SK-N-SH treated with all-trans-retinoic acid at 6 μM for 48 hours (cell line): ENCODE measurements at regions not wholly inside any gene's neighbourhood (a gene's known extent, or its start where the extent isn't known, plus 50 kb on each side); places are given as distances from the start of the nearest gene placed in this dataset.

ENCODE experiments used
- ATAC-seq: fragments of 200-7000 bp; cut with Tn5 transposase; 3 replicates; pipeline ENCODE4 v1.9.1; 2020; ENCODE audit warnings: mild to moderate bottlenecking, moderate library complexity
- ARNTL ChIP-seq: fragments of 450-650 bp; formaldehyde crosslinking; IDR thresholded peaks from 2 replicates; pipeline ENCODE4 v1.5.0; 2020; ENCODE audit warnings: low read depth, mild to moderate bottlenecking, moderate library complexity, borderline replicate concordance
- BACH2 ChIP-seq: fragments of 250-450 bp; sonication (Bioruptor Pico); IDR thresholded peaks from 2 replicates; pipeline ENCODE4 v1.9.0; 2021; ENCODE audit warnings: mild to moderate bottlenecking, borderline replicate concordance
- CSDC2 ChIP-seq: fragments of 250-450 bp; sonication (Bioruptor Pico); IDR thresholded peaks from 2 replicates; pipeline ENCODE4 v1.5.0; 2020; ENCODE audit warnings: mild to moderate bottlenecking, moderate library complexity
- CSRNP3 ChIP-seq: fragments of 250-450 bp; sonication (Bioruptor Pico); IDR thresholded peaks from 2 replicates; pipeline ENCODE4 v1.5.1; 2021; ENCODE audit warnings: mild to moderate bottlenecking, moderate library complexity
- ESRRG ChIP-seq: fragments of 250-450 bp; sonication (Bioruptor Pico); IDR thresholded peaks from 2 replicates; pipeline ENCODE4 v1.6.1; 2021; ENCODE audit warnings: mild to moderate bottlenecking
- GLIS3 ChIP-seq: fragments of 250-450 bp; sonication (Bioruptor Pico); IDR thresholded peaks from 2 replicates; pipeline ENCODE4 v1.5.0; 2020; ENCODE audit warnings: mild to moderate bottlenecking, moderate library complexity
- ISL1 ChIP-seq: fragments of 250-450 bp; sonication (Bioruptor Pico); IDR thresholded peaks from 2 replicates; pipeline ENCODE4 v2.1.2; 2022; ENCODE audit warnings: mild to moderate bottlenecking, moderate library complexity
- PATZ1 ChIP-seq: fragments of 250-450 bp; sonication (Bioruptor Pico); IDR thresholded peaks from 2 replicates; pipeline ENCODE4 v1.8.0; 2020; ENCODE audit warnings: mild to moderate bottlenecking, moderate library complexity, borderline replicate concordance
- POU6F1 ChIP-seq: fragments of 250-450 bp; sonication (Bioruptor Pico); IDR thresholded peaks from 2 replicates; pipeline ENCODE4 v1.8.0; 2021; ENCODE audit warnings: low read depth, mild to moderate bottlenecking, moderate library complexity, borderline replicate concordance
- PPARA ChIP-seq: fragments of 250-450 bp; sonication (Bioruptor Pico); IDR thresholded peaks from 2 replicates; pipeline ENCODE4 v1.5.0; 2020; ENCODE audit warnings: mild to moderate bottlenecking, borderline replicate concordance
- RARB ChIP-seq: fragments of 250-450 bp; sonication (Bioruptor Pico); IDR thresholded peaks from 2 replicates; pipeline ENCODE4 v1.8.0; 2021; ENCODE audit warnings: mild to moderate bottlenecking, moderate library complexity
- SNAI2 ChIP-seq: fragments of 250-450 bp; sonication (Bioruptor Pico); IDR thresholded peaks from 2 replicates; pipeline ENCODE4 v1.5.0; 2020; ENCODE audit warnings: mild to moderate bottlenecking, moderate library complexity
- TCF4 ChIP-seq: fragments of 250-450 bp; sonication (Bioruptor Pico); IDR thresholded peaks from 2 replicates; pipeline ENCODE4 v1.8.0; 2021; ENCODE audit warnings: mild to moderate bottlenecking, moderate library complexity, borderline replicate concordance
- TOX ChIP-seq: fragments of 250-450 bp; sonication (Bioruptor Pico); IDR thresholded peaks from 2 replicates; pipeline ENCODE4 v1.8.0; 2021; ENCODE audit warnings: mild to moderate bottlenecking, moderate library complexity, borderline replicate concordance
- ZC3H10 ChIP-seq: fragments of 250-450 bp; sonication (Bioruptor Pico); IDR thresholded peaks from 2 replicates; pipeline ENCODE4 v1.5.1; 2021; ENCODE audit warnings: mild to moderate bottlenecking, moderate library complexity
- ZFP3 ChIP-seq: fragments of 250-450 bp; sonication (Bioruptor Pico); IDR thresholded peaks from 2 replicates; pipeline ENCODE4 v1.5.0; 2020; ENCODE audit warnings: mild to moderate bottlenecking, moderate library complexity
- ZFP30 ChIP-seq: fragments of 450-650 bp; formaldehyde crosslinking; IDR thresholded peaks from 2 replicates; pipeline ENCODE4 v1.5.0; 2022; ENCODE audit warnings: mild to moderate bottlenecking, moderate library complexity
- ZNF565 ChIP-seq: fragments of 450-650 bp; formaldehyde crosslinking; conservative IDR thresholded peaks from 2 replicates; pipeline ENCODE4 v1.5.0; 2020; ENCODE audit warnings: low read depth, mild to moderate bottlenecking, moderate library complexity
- ZNF70 ChIP-seq: fragments of 450-650 bp; formaldehyde crosslinking; IDR thresholded peaks from 2 replicates; pipeline ENCODE4 v1.5.0; 2020; ENCODE audit warnings: mild to moderate bottlenecking, moderate library complexity
- ZNF8 ChIP-seq: fragments of 450-650 bp; formaldehyde crosslinking; IDR thresholded peaks from 2 replicates; pipeline ENCODE4 v1.5.0; 2020; ENCODE audit warnings: mild to moderate bottlenecking, moderate library complexity
- TF ChIP-seq, protein P1 (sequence below): fragments of 250-450 bp; sonication (Bioruptor Pico); IDR thresholded peaks from 2 replicates; pipeline ENCODE4 v1.5.1; 2020; ENCODE audit warnings: low read depth, mild to moderate bottlenecking, moderate library complexity
- TF ChIP-seq, protein P2 (sequence below): fragments of 250-450 bp; sonication (Bioruptor Pico); IDR thresholded peaks from 2 replicates; pipeline ENCODE4 v1.5.0; 2020; ENCODE audit warnings: mild to moderate bottlenecking, moderate library complexity

GRCh38 chr18:4844320-4844719, 352.7 kb downstream of the AKAIN1 start:
- no peak for ATAC-seq
- TF ChIP-seq ZNF70 = no peak
- no peak for TF ChIP-seq BACH2 (CRISPR knock-in tag)
- TF ChIP-seq, protein P1, sequence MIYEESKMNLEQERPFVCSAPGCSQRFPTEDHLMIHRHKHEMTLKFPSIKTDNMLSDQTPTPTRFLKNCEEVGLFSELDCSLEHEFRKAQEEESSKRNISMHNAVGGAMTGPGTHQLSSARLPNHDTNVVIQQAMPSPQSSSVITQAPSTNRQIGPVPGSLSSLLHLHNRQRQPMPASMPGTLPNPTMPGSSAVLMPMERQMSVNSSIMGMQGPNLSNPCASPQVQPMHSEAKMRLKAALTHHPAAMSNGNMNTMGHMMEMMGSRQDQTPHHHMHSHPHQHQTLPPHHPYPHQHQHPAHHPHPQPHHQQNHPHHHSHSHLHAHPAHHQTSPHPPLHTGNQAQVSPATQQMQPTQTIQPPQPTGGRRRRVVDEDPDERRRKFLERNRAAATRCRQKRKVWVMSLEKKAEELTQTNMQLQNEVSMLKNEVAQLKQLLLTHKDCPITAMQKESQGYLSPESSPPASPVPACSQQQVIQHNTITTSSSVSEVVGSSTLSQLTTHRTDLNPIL = no peak
- TF ChIP-seq ZNF8 (CRISPR knock-in tag) = no peak
- no peak for TF ChIP-seq ZFP3
- TF ChIP-seq CSRNP3 = no peak
- TF ChIP-seq TCF4 = no peak
- TF ChIP-seq ESRRG (CRISPR knock-in tag) = no peak
- TF ChIP-seq RARB (CRISPR knock-in tag) = no peak
- no peak for TF ChIP-seq ZC3H10 (CRISPR knock-in tag)
- TF ChIP-seq POU6F1 = no peak
- no peak for TF ChIP-seq ZFP30 (CRISPR knock-in tag)
- TF ChIP-seq ISL1 (CRISPR knock-in tag) = no peak
- no peak for TF ChIP-seq CSDC2 (CRISPR knock-in tag)
- no peak for TF ChIP-seq PPARA (CRISPR knock-in tag)

GRCh38 chr18:4843771-4844170, 353.3 kb downstream of the AKAIN1 start:
- TF ChIP-seq BACH2 (CRISPR knock-in tag) (no peak), CSRNP3 (no peak), ZFP30 (CRISPR knock-in tag) (no peak)
- ATAC-seq = no peak

GRCh38 chr18:4842751-4843150, 354.3 kb downstream of the AKAIN1 start:
- TF ChIP-seq ESRRG (CRISPR knock-in tag) = no peak
- TF ChIP-seq ZNF70 = no peak
- no peak for TF ChIP-seq ZFP3
- no peak for TF ChIP-seq SNAI2 (CRISPR knock-in tag)
- no peak for TF ChIP-seq RARB (CRISPR knock-in tag)
- TF ChIP-seq TCF4 = no peak
- TF ChIP-seq GLIS3 (CRISPR knock-in tag) = no peak
- TF ChIP-seq ZNF565 (CRISPR knock-in tag) = no peak
- TF ChIP-seq ARNTL (CRISPR knock-in tag) = no peak
- TF ChIP-seq TOX (CRISPR knock-in tag) = no peak
- TF ChIP-seq PATZ1 (CRISPR knock-in tag) = no peak
- TF ChIP-seq, protein P1 = no peak
- TF ChIP-seq BACH2 (CRISPR knock-in tag) = no peak

DNA sequence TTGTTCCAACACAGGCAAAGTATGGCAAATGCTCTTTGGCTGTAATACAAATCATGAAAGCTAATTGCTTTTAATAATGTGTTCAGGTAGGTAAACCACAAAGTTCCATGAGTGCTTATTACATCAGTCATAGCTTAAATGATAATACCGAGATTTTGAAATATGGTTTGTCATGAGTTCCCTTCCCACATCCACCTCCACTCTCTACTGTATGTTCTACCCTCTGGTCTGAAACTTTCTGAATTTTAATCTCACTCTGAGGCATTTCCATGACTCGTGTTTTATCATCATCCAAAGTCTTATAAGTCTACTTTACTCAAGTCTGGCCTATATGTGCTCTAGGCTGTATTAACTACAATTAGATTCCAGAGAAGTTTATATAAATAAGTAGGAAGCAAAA, 354.8 kb downstream of the AKAIN1 start:
- no peak for ATAC-seq
- no peak for TF ChIP-seq ESRRG (CRISPR knock-in tag)
- no peak for TF ChIP-seq PPARA (CRISPR knock-in tag)
- TF ChIP-seq TCF4 = no peak
- no peak for TF ChIP-seq SNAI2 (CRISPR knock-in tag)
- TF ChIP-seq, protein P2, sequence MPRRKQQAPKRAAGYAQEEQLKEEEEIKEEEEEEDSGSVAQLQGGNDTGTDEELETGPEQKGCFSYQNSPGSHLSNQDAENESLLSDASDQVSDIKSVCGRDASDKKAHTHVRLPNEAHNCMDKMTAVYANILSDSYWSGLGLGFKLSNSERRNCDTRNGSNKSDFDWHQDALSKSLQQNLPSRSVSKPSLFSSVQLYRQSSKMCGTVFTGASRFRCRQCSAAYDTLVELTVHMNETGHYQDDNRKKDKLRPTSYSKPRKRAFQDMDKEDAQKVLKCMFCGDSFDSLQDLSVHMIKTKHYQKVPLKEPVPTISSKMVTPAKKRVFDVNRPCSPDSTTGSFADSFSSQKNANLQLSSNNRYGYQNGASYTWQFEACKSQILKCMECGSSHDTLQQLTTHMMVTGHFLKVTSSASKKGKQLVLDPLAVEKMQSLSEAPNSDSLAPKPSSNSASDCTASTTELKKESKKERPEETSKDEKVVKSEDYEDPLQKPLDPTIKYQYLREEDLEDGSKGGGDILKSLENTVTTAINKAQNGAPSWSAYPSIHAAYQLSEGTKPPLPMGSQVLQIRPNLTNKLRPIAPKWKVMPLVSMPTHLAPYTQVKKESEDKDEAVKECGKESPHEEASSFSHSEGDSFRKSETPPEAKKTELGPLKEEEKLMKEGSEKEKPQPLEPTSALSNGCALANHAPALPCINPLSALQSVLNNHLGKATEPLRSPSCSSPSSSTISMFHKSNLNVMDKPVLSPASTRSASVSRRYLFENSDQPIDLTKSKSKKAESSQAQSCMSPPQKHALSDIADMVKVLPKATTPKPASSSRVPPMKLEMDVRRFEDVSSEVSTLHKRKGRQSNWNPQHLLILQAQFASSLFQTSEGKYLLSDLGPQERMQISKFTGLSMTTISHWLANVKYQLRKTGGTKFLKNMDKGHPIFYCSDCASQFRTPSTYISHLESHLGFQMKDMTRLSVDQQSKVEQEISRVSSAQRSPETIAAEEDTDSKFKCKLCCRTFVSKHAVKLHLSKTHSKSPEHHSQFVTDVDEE (CRISPR knock-in tag) = no peak
- no peak for TF ChIP-seq TOX (CRISPR knock-in tag)
- TF ChIP-seq ISL1 (CRISPR knock-in tag) = no peak

More at GRCh38 chr18:4842751-4843150, 354.3 kb downstream of the AKAIN1 start:
- ATAC-seq = no peak
